Kidney epithelial cell (primary cell): ENCODE measurements at regions not wholly inside any gene's neighbourhood (a gene's known extent, or its start where the extent isn't known, plus 50 kb on each side); places are given as distances from the start of the nearest gene placed in this dataset.

Source experiments
- DNase-seq: peaks from one replicate; pipeline ENCODE4 v3.0.0-alpha.2; 2010; ENCODE audit warnings: low read depth
- H3K27me3 ChIP-seq: 2 replicates; pipeline ENCODE4 v1.6.0; 2011; ENCODE audit warnings: low read length; ENCODE audit not compliant: control insufficient read depth, insufficient read depth
- H3K36me3 ChIP-seq: 2 replicates; pipeline ENCODE4 v1.5.1; 2011; ENCODE audit warnings: low read length; ENCODE audit not compliant: control insufficient read depth, insufficient read depth
- H3K4me3 ChIP-seq: 2 replicates; pipeline ENCODE4 v1.5.1; 2011; ENCODE audit warnings: low read depth, mild to moderate bottlenecking, control low read depth, low read length
- CTCF ChIP-seq: IDR thresholded peaks from 2 replicates; pipeline ENCODE4 v1.5.1; 2011; ENCODE audit warnings: mild to moderate bottlenecking, moderate library complexity, low read length, control low read depth, inconsistent platforms; ENCODE audit not compliant: insufficient read depth, poor library complexity, severe bottlenecking

- Histone ChIP-seq H3K27me3 (no peaks in the 10 kb centered on the region), H3K4me3 (no peak overlapping the region), H3K36me3 (no peaks in the 10 kb centered on the region)
- TF ChIP-seq CTCF, result no peak
- DNase-seq, result no peak
Measured at GRCh38 chr6:19325335-19325789, 511.8 kb upstream of the ID4 start.

GRCh38 chr6:19327241-19327640, 509.9 kb upstream of the ID4 start:
- Histone ChIP-seq H3K36me3 (no peaks in the 10 kb centered on the region), H3K4me3 (no peak overlapping the region), H3K27me3 (no peaks in the 10 kb centered on the region)
- DNase-seq, result no peak
- TF ChIP-seq CTCF, result no peak

GRCh38 chr6:19327661-19328060, 509.5 kb upstream of the ID4 start:
- no peaks in the 10 kb centered on the region for H3K27me3 ChIP-seq
- no peaks in the 10 kb centered on the region for H3K36me3 ChIP-seq
- no peak overlapping the region for H3K4me3 ChIP-seq
- TF ChIP-seq CTCF, result no peak
- DNase-seq, result no peak

GRCh38 chr6:19329078-19329477, 508.1 kb upstream of the ID4 start:
- Histone ChIP-seq H3K27me3 (no peaks in the 10 kb centered on the region), H3K4me3 (no peak overlapping the region), H3K36me3 (no peaks in the 10 kb centered on the region)
- no peak for TF ChIP-seq CTCF
- DNase-seq, result no peak

- no peak overlapping the region for H3K4me3 ChIP-seq
- no peak for TF ChIP-seq CTCF
- no peak for DNase-seq
- no peaks in the 10 kb centered on the region for H3K36me3 ChIP-seq
- H3K27me3 ChIP-seq, result no peaks in the 10 kb centered on the region
Measured at GRCh38 chr6:19331089-19331488, 506.1 kb upstream of the ID4 start.

GRCh38 chr6:19332806-19333460, 504.2 kb upstream of the ID4 start:
- no peak overlapping the region for H3K4me3 ChIP-seq
- no peak for DNase-seq
- no peaks in the 10 kb centered on the region for H3K36me3 ChIP-seq
- H3K27me3 ChIP-seq, result no peaks in the 10 kb centered on the region
- TF ChIP-seq CTCF, result no peak
